GM10266 (cell line): ENCODE measurements at regions not wholly inside any gene's neighbourhood (a gene's known extent, or its start where the extent isn't known, plus 50 kb on each side); places are given as distances from the start of the nearest gene placed in this dataset.
"Not testable (repeated sequence)": the region's sequence is repeated elsewhere in the genome, so short reads cannot be mapped to it uniquely, and the experiment has no call there.

ENCODE experiments used
- DNase-seq: peaks from one replicate; pipeline ENCODE4 v3.0.0; 2012; ENCODE audit errors: extremely low spot score
- CTCF ChIP-seq: IDR thresholded peaks from 2 replicates; pipeline ENCODE4 v1.5.1; 2012; ENCODE audit warnings: mild to moderate bottlenecking, low read depth; ENCODE audit not compliant: control insufficient read depth, insufficient read depth; ENCODE audit errors: missing control alignments

- no peak for DNase-seq
Measured at GRCh38 chr1:99407018-99407417, 142.7 kb downstream of the PLPPR4 start.

GRCh38 chr1:99424087-99424486, 159.8 kb downstream of the PLPPR4 start:
- DNase-seq: no peak
- TF ChIP-seq CTCF: no peak

More at GRCh38 chr1:99407018-99407417, 142.7 kb downstream of the PLPPR4 start:
- no peak for TF ChIP-seq CTCF

- no peak for DNase-seq
- TF ChIP-seq CTCF: no peak
Measured at GRCh38 chr1:99429754-99430153, 165.5 kb downstream of the PLPPR4 start.

GRCh38 chr1:99438656-99439230, 174.5 kb downstream of the PLPPR4 start:
- TF ChIP-seq CTCF: no peak
- no peak for DNase-seq

- no peak for TF ChIP-seq CTCF
- no peak for DNase-seq
Measured at GRCh38 chr1:99439433-99440075, 175.3 kb downstream of the PLPPR4 start.

- TF ChIP-seq CTCF: no peak
- DNase-seq: no peak
Measured at GRCh38 chr1:99441299-99442095, 177.2 kb downstream of the PLPPR4 start.

- not testable (repeated sequence) for DNase-seq
Measured at GRCh38 chr1:99444211-99444927, 180.1 kb downstream of the PLPPR4 start.
